Panc1 (cell line): ENCODE measurements at regions not wholly inside any gene's neighbourhood (a gene's known extent, or its start where the extent isn't known, plus 50 kb on each side); places are given as distances from the start of the nearest gene placed in this dataset.

Source experiments
- ATAC-seq: fragments of 200-7000 bp; cut with Tn5 transposase; 2 replicates; pipeline ENCODE4 v1.9.1; 2020; ENCODE audit warnings: mild to moderate bottlenecking, moderate library complexity
- BruUV-seq: library from RNA; stranded (reverse); fragments of 400-500 nt; replicated peaks from 2 replicates; lab custom pipeline; 2021; lab: Mats Ljungman, UMichigan
- CTCF ChIA-PET: fragments of 300-600 bp; sonication (Branson Sonifier 250); formaldehyde crosslinking; loops from one replicate; lab custom pipeline; 2022; ENCODE audit warnings: antibody characterized with exemption; lab: Charles Lee
- POLR2A ChIA-PET: fragments of 300-600 bp; sonication (Branson Sonifier 250); formaldehyde crosslinking; loops from one replicate; lab custom pipeline; 2022; ENCODE audit warnings: antibody characterized with exemption; lab: Charles Lee
- DNase-seq: peaks from one replicate; pipeline ENCODE4 v3.0.0-alpha.2; 2010; ENCODE audit warnings: low read depth, low spot score
- H3K27ac ChIP-seq: 2 replicates; pipeline ENCODE4 v1.5.1; 2011; ENCODE audit warnings: mild to moderate bottlenecking, low read length, inconsistent platforms
- H3K27me3 ChIP-seq: fragments of 200-500 bp; sonication (Bioruptor generic); 2 replicates; pipeline ENCODE4 v1.6.0; 2014; ENCODE audit warnings: low read length, inconsistent platforms; ENCODE audit not compliant: control insufficient read depth, insufficient read depth
- H3K36me3 ChIP-seq: fragments of 200-500 bp; sonication (Bioruptor generic); 2 replicates; pipeline ENCODE4 v1.5.1; 2014; ENCODE audit warnings: inconsistent platforms, mild to moderate bottlenecking, low read length, moderate library complexity; ENCODE audit not compliant: control insufficient read depth, insufficient read depth
- H3K4me1 ChIP-seq: 2 replicates; pipeline ENCODE4 v1.5.1; 2011; ENCODE audit warnings: inconsistent platforms, mild to moderate bottlenecking, low read length, moderate library complexity; ENCODE audit not compliant: control insufficient read depth, insufficient read depth
- H3K4me3 ChIP-seq, 2 experiments: 2 replicates each; pipeline ENCODE4 v1.5.1; 2011 to 2012; ENCODE audit warnings: low read depth in 2 of 2, low read length in 2 of 2, mild to moderate bottlenecking in 2 of 2, inconsistent platforms in 1 of 2, moderate library complexity in 1 of 2
- H3K9me3 ChIP-seq: fragments of 200-500 bp; sonication (Bioruptor generic); 2 replicates; pipeline ENCODE4 v1.5.1; 2014; ENCODE audit warnings: low read depth, mild to moderate bottlenecking, inconsistent platforms, low read length, moderate library complexity; ENCODE audit not compliant: control insufficient read depth, insufficient read depth
- CTCF ChIP-seq: fragments of 450-650 bp; IDR thresholded peaks from 2 replicates; pipeline ENCODE4 v1.5.1; 2017; ENCODE audit warnings: mild to moderate bottlenecking
- POLR2AphosphoS5 ChIP-seq: IDR thresholded peaks from 2 replicates; pipeline ENCODE4 v1.6.1; 2012; ENCODE audit warnings: mild to moderate bottlenecking, low read depth, low read length, moderate library complexity
- REST ChIP-seq, 2 experiments: IDR thresholded peaks; 2 replicates each; pipeline ENCODE4 v1.6.1; 2011 to 2012; ENCODE audit warnings: low read depth in 2 of 2, control low read depth in 1 of 2, low read length in 1 of 2, mild to moderate bottlenecking in 1 of 2, moderate library complexity in 1 of 2; ENCODE audit not compliant: insufficient read depth in 1 of 2
- SIN3A ChIP-seq: IDR thresholded peaks from 2 replicates; pipeline ENCODE4 v1.6.1; 2012; ENCODE audit warnings: low read depth, mild to moderate bottlenecking, low read length, moderate library complexity, borderline replicate concordance; ENCODE audit not compliant: insufficient read depth
- TCF7L2 ChIP-seq: IDR thresholded peaks from 2 replicates; pipeline ENCODE4 v1.6.1; 2011; ENCODE audit warnings: mild to moderate bottlenecking, low read depth, low read length, inconsistent platforms
- in situ Hi-C: cut with HindIII; loops from 2 replicates; pipeline ENCODE4 v1.10.0; 2016; ENCODE audit warnings: low sequenced_read_pairs, low pct_unique_long_range_greater_than_20kb
- intact Hi-C: fragments of 100-400 bp; cut with micrococcal nuclease; formaldehyde crosslinking; loops from one replicate; pipeline ENCODE4 v1.10.0; 2022; ENCODE audit not compliant: unreplicated experiment

- POLR2A ChIA-PET = no interaction called here
- in situ Hi-C loops = no loop called here
Observed at GRCh38 chr4:129998436-129999150, 902.6 kb downstream of the C4orf33 start.

GRCh38 chr4:129999156-129999555, 903.2 kb downstream of the C4orf33 start:
- intact Hi-C loops (no loop called here), in situ Hi-C loops (no loop called here)
- ChIA-PET CTCF (no interaction called here), POLR2A (no interaction called here)
- TF ChIP-seq SIN3A (no peak), REST (IDR thresholded peaks at IDR 0.05; ENCODE audit: insufficient read depth in 1 of 2, low read depth in 2 of 2, low read length in 1 of 2) (no peak), POLR2AphosphoS5 (no peak)
- no peaks in the 10 kb centered on the region for H3K9me3 ChIP-seq
- no peak overlapping the region for H3K27ac ChIP-seq
- BruUV-seq = no TSS peak
- H3K4me1 ChIP-seq = no peaks in the 10 kb centered on the region
- no peak overlapping the region for H3K4me3 ChIP-seq
- no peak for DNase-seq
- H3K27me3 ChIP-seq = no peaks in the 10 kb centered on the region
- ATAC-seq = no peak
- H3K36me3 ChIP-seq = no peaks in the 10 kb centered on the region

More at GRCh38 chr4:129998436-129999150, 902.6 kb downstream of the C4orf33 start:
- ATAC-seq (no peak), DNase-seq (no peak)
- CTCF ChIA-PET = no interaction called here
- Histone ChIP-seq H3K4me1 (no peaks in the 10 kb centered on the region), H3K4me3 (no peak overlapping the region), H3K27me3 (no peaks in the 10 kb centered on the region), H3K9me3 (no peaks in the 10 kb centered on the region), H3K36me3 (no peaks in the 10 kb centered on the region), H3K27ac (no peak overlapping the region)
- intact Hi-C loops = no loop called here
- no TSS peak for BruUV-seq
- no peak for TF ChIP-seq POLR2AphosphoS5
- TF ChIP-seq CTCF = no peak
- TF ChIP-seq SIN3A = no peak
- no peak for TF ChIP-seq REST (IDR thresholded peaks at IDR 0.05; ENCODE audit: insufficient read depth in 1 of 2, low read depth in 2 of 2, low read length in 1 of 2)
- TF ChIP-seq TCF7L2 = no peak
